ENCODE measurements at regions not wholly inside any gene's neighbourhood (a gene's known extent, or its start where the extent isn't known, plus 50 kb on each side); places are given as distances from the start of the nearest gene placed in this dataset.

DNA sequence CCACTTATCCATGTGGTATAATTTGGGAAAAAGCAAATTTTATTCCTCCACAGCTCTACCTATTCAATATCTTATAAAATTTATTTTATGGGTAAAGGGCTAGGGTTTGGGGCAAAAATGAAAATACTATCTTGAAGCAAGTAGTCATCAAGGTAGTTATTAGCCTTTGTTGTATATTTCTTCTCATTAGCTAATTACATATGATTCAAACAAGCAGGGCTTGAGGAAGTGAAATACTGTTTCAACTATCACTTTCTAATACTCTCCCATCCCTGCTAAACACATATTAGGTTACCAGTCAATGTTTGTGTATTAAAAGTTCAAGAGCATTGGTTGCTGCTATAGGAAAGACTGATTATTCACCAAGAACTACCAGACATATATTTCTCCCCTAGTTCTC, 517.3 kb downstream of the METTL15 start:
- no peaks in the 10 kb centered on the region for H3K9me3 ChIP-seq (ENCODE audit: control insufficient read depth, insufficient read depth, low read length)
- no peaks in the 10 kb centered on the region; the same call in 1 of the 2 replicates for H3K4me1 ChIP-seq (ENCODE audit: insufficient read depth, low read length)
- no peak overlapping the region for H3K9ac ChIP-seq (ENCODE audit: low read depth, low read length)
- H3K36me3 ChIP-seq (ENCODE audit: insufficient read depth, low read length): no peaks in the 10 kb centered on the region

DNA sequence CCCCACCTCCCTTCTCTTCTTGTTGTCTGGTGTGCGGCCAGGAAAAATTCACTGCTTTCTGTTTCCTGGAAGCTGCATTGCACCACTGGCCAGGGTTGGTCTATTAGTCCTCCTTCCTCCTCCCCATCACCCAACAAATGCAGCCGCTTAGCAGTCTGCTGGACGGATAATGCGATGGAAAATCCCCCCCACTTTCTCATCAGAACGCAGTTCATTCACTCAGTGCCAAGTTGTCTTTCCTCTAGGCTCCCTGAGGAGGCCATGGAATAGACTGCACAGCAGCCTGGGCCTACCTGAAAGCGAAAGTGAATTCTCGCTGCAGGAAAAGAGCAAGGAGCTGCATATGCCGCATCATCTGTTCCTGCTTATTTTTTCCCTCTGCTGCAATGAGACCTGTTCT, 513.6 kb downstream of the METTL15 start:
- Histone ChIP-seq H3K9me3 (ENCODE audit: control insufficient read depth, insufficient read depth, low read length) (no peaks in the 10 kb centered on the region), H3K4me1 (ENCODE audit: insufficient read depth, low read length) (peaks cover 9% of the 10 kb centered on the region), H3K36me3 (ENCODE audit: insufficient read depth, low read length) (no peaks in the 10 kb centered on the region), H3K9ac (ENCODE audit: low read depth, low read length) (no peak overlapping the region)

DNA sequence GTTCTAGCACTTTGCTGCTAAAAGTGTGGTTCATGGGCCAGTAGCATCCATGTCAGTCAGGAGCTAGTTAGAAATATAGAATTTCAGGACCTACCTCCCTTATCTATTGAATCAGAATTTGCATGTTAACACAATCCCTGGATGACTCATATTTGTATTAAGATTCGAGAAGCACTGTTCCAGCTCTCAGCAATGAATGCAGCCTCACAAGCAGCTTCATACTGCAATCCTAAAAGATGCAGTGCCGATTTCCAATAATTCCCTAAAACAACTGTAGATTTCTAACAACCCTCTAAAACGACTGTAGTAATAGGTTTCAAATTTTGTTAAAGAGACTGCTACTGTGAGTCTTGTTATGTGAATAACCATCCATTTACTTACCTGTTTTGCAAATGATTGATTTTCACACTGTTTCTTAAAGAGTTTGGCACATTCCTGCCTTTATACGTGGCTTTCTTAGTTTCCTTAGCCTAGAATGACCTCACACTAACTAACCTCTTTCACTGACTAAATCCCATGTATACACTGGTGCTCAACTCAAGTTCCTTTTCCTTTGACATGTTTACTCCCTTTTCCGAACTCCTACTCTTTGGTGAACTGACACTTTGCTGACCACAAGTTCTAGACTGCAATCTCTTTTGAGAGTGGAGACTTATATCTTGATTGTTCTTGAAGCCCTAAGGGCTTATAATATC, 511.8 kb downstream of the METTL15 start:
- no peaks in the 10 kb centered on the region for H3K9me3 ChIP-seq (ENCODE audit: control insufficient read depth, insufficient read depth, low read length)

GRCh38 chr11:28618416-28618815, 510.2 kb downstream of the METTL15 start:
- H3K9ac ChIP-seq (ENCODE audit: low read depth, low read length): no peak overlapping the region

More for the DNA sequence above, 511.8 kb downstream of the METTL15 start:
- Histone ChIP-seq H3K4me1 (ENCODE audit: insufficient read depth, low read length) (peaks cover 9% of the 10 kb centered on the region), H3K9ac (ENCODE audit: low read depth, low read length) (no peak overlapping the region), H3K36me3 (ENCODE audit: insufficient read depth, low read length) (no peaks in the 10 kb centered on the region)

DNA sequence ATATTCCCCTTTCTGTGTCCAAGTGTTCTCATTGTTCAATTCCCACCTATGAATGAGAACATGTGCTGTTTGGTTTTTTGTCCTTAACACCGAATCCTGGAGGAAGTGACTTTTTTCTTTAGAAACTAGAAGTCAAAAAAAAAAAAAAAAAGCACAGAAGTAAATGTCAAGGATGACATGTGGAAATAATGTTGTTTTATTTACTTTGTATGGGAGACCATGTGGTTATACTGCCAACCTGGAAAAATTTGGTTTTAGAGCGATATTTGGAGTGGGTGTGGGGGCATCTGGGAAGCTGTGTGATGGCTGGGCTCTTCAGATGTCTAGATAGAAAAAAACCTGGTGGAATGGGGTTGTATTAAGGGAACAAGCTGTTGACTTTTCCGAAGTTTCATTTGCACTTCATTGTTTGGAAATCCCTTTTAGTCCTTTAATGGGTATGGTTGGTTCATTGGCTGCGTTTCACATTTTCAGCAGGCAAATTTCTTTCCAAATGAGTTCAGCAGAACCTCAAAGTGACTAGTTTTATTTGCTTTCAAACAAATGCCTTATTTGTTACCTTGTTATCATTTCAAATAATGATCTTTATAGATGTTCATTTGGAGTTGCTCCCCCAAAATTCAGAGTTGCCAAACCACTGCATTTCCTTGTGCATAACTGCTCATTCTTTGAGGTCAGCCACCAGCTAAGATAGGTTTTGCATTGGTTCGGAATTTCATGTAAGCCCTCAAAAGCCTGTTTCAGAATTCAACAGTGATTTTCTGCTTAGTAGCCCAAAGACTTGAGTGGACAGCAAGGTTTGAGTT, 508.2 kb downstream of the METTL15 start:
- H3K4me1 ChIP-seq (ENCODE audit: insufficient read depth, low read length): peaks cover 9% of the 10 kb centered on the region
- no peak overlapping the region for H3K9ac ChIP-seq (ENCODE audit: low read depth, low read length)
- no peaks in the 10 kb centered on the region for H3K36me3 ChIP-seq (ENCODE audit: insufficient read depth, low read length)
- H3K9me3 ChIP-seq (ENCODE audit: control insufficient read depth, insufficient read depth, low read length): no peaks in the 10 kb centered on the region

More at GRCh38 chr11:28618416-28618815, 510.2 kb downstream of the METTL15 start:
- Histone ChIP-seq H3K36me3 (ENCODE audit: insufficient read depth, low read length) (no peaks in the 10 kb centered on the region), H3K9me3 (ENCODE audit: control insufficient read depth, insufficient read depth, low read length) (no peaks in the 10 kb centered on the region), H3K4me1 (ENCODE audit: insufficient read depth, low read length) (peaks cover 9% of the 10 kb centered on the region)

GRCh38 chr11:28615542-28615941, 507.4 kb downstream of the METTL15 start:
- Histone ChIP-seq H3K9me3 (ENCODE audit: control insufficient read depth, insufficient read depth, low read length) (no peaks in the 10 kb centered on the region), H3K36me3 (ENCODE audit: insufficient read depth, low read length) (no peaks in the 10 kb centered on the region), H3K9ac (ENCODE audit: low read depth, low read length) (no peak overlapping the region), H3K4me1 (ENCODE audit: insufficient read depth, low read length) (peaks cover 9% of the 10 kb centered on the region)

- Histone ChIP-seq H3K36me3 (ENCODE audit: insufficient read depth, low read length) (no peaks in the 10 kb centered on the region), H3K9me3 (ENCODE audit: control insufficient read depth, insufficient read depth, low read length) (no peaks in the 10 kb centered on the region), H3K9ac (ENCODE audit: low read depth, low read length) (no peak overlapping the region), H3K4me1 (ENCODE audit: insufficient read depth, low read length) (peaks cover 4% of the 10 kb centered on the region; the same call in 1 of the 2 replicates)
These were observed 498.7 kb downstream of the METTL15 start for GRCh38 chr11:28606930-28607329.

GRCh38 chr11:28599656-28600055, 491.5 kb downstream of the METTL15 start:
- Histone ChIP-seq H3K9me3 (ENCODE audit: control insufficient read depth, insufficient read depth, low read length) (no peaks in the 10 kb centered on the region), H3K4me1 (ENCODE audit: insufficient read depth, low read length) (no peaks in the 10 kb centered on the region), H3K36me3 (ENCODE audit: insufficient read depth, low read length) (no peaks in the 10 kb centered on the region), H3K9ac (ENCODE audit: low read depth, low read length) (no peak overlapping the region)

DNA sequence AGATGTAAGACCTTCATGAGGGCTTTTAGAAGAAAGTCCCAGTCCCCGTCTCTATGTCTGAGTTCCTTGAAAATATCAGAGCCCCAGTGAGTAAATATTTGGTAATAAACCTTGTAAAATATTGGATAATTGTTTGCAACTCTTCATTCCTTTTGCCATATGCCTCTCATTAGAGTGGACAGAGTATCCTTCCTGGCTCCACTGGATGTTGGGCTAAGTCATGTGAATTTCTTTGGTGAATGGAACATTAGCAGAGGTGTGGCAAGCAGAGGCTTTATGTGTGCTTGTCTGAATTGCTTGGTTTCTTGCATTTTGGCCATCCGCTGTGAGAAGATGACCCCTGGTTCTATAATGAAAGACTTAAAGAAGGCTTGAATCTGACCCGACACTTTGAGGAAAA, 490.3 kb downstream of the METTL15 start:
- H3K4me1 ChIP-seq (ENCODE audit: insufficient read depth, low read length): no peaks in the 10 kb centered on the region
- H3K9ac ChIP-seq (ENCODE audit: low read depth, low read length): no peak overlapping the region
- no peaks in the 10 kb centered on the region for H3K9me3 ChIP-seq (ENCODE audit: control insufficient read depth, insufficient read depth, low read length)
- peaks cover 2% of the 10 kb centered on the region; the same call in 1 of the 2 replicates for H3K36me3 ChIP-seq (ENCODE audit: insufficient read depth, low read length)

DNA sequence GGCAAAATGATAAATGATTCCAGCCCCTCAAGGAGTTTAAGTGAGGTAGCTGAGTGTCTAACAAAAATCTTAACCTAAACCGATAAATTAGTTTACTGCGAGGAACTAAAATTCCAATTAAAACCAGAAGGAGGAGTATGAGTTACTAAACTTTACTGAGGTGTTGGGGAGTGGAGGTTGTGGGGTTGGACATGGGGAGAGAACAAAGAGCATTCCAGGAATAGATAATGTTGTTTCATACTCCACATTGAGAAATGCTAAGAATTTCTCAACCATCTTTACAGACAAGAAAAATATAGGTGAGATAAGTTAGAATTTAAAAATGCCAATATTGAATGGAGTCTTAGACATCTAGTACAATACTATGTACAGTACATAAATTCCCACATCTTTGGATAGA, 488.6 kb downstream of the METTL15 start:
- Histone ChIP-seq H3K36me3 (ENCODE audit: insufficient read depth, low read length) (peaks cover 2% of the 10 kb centered on the region; the same call in 1 of the 2 replicates), H3K9ac (ENCODE audit: low read depth, low read length) (no peak overlapping the region), H3K4me1 (ENCODE audit: insufficient read depth, low read length) (no peaks in the 10 kb centered on the region), H3K9me3 (ENCODE audit: control insufficient read depth, insufficient read depth, low read length) (no peaks in the 10 kb centered on the region)

GRCh38 chr11:28592141-28592540, 484.0 kb downstream of the METTL15 start:
- Histone ChIP-seq H3K36me3 (ENCODE audit: insufficient read depth, low read length) (peaks cover 2% of the 10 kb centered on the region; the same call in 1 of the 2 replicates), H3K4me1 (ENCODE audit: insufficient read depth, low read length) (no peaks in the 10 kb centered on the region), H3K9me3 (ENCODE audit: control insufficient read depth, insufficient read depth, low read length) (no peaks in the 10 kb centered on the region), H3K9ac (ENCODE audit: low read depth, low read length) (no peak overlapping the region)

DNA sequence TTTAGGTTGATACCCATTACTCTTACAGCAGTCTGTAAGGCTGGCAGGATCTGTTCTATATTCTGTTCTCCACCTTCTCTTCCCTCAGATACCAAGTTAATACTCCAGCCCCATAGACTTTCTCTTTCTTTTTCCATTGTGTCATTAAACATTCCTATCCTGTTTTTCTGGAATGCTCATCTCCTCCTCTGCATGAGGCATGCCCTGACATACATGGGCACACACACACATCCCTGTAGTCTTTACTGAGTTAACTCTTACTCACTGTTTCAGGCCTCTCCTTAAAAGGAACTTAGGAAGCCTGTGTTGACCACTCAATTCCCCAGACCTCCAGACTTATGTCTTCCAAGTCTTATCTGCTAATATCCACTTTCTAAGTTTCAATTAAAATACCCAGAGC, 476.8 kb downstream of the METTL15 start:
- Histone ChIP-seq H3K4me1 (ENCODE audit: insufficient read depth, low read length) (no peaks in the 10 kb centered on the region), H3K36me3 (ENCODE audit: insufficient read depth, low read length) (no peaks in the 10 kb centered on the region), H3K9ac (ENCODE audit: low read depth, low read length) (no peak overlapping the region), H3K9me3 (ENCODE audit: control insufficient read depth, insufficient read depth, low read length) (no peaks in the 10 kb centered on the region)

DNA sequence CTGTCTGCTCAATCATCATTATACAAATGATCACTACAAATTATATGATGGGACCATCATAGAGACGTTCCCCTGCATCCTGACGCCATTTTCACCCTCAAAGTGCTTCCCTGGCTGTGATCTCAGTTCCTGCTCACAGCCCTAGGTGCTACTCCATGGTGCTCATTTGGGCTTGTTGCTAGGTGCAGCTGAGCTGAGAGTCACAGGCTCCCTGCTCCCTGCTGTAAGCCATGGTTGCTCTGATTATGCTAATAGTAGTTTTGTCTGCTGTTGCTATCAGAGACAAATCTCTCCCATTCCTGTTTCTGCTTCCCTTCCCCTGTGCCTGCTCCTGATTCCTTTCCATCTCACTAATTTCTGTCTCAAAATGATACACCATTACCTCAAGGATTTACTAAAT, 474.3 kb downstream of the METTL15 start:
- no peaks in the 10 kb centered on the region for H3K9me3 ChIP-seq (ENCODE audit: control insufficient read depth, insufficient read depth, low read length)
- H3K36me3 ChIP-seq (ENCODE audit: insufficient read depth, low read length): no peaks in the 10 kb centered on the region
- no peaks in the 10 kb centered on the region for H3K4me1 ChIP-seq (ENCODE audit: insufficient read depth, low read length)
- no peak overlapping the region for H3K9ac ChIP-seq (ENCODE audit: low read depth, low read length)

GRCh38 chr11:28581286-28582242, 473.4 kb downstream of the METTL15 start:
- Histone ChIP-seq H3K36me3 (ENCODE audit: insufficient read depth, low read length) (no peaks in the 10 kb centered on the region), H3K9me3 (ENCODE audit: control insufficient read depth, insufficient read depth, low read length) (no peaks in the 10 kb centered on the region), H3K4me1 (ENCODE audit: insufficient read depth, low read length) (no peaks in the 10 kb centered on the region), H3K9ac (ENCODE audit: low read depth, low read length) (no peak overlapping the region)
